ENCODE measurements at regions not wholly inside any gene's neighbourhood (a gene's known extent, or its start where the extent isn't known, plus 50 kb on each side); places are given as distances from the start of the nearest gene placed in this dataset.
A peak's percentile ranks its signal among the peaks of the same experiment; 100 is the strongest.
"Not testable (repeated sequence)": the region's sequence is repeated elsewhere in the genome, so short reads cannot be mapped to it uniquely, and the experiment has no call there.

DNA sequence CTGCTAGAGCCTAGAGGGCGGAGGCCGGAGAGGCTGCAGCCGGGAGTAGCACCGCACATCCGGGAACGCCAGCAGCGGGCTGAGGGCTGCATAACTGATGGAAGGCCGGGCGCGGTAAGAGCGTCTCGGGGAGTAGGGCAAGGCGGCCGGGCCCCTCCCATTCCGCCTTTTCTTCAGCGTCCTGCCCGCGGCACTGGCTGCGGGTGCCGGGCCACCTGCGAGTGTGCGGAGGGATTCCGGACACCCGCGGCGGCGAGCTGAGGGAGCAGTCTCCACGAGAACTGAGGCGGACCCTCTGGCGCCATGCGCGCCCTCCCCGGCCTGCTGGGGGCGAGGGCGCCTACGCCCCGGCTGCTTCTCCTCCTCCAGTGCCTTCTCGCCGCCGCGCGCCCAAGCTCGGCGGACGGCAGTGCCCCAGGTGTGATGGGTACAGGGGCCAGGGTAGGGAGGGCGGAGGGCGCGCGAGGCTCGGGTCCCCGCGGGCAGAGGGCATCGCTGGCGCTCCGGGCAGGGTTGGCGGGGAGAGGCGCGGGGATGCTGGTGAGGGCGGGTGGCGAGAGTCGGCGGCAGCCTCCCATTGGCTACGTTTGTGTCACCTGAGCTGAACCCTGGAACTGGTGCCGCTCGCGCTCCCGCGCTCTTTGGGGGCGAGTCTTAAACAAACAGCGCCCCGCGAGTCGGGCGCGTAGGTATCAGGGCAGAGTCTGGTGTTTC, 334.4 kb downstream of the SRGAP2C start:
- peak; percentile 95 for DNase-seq

DNA sequence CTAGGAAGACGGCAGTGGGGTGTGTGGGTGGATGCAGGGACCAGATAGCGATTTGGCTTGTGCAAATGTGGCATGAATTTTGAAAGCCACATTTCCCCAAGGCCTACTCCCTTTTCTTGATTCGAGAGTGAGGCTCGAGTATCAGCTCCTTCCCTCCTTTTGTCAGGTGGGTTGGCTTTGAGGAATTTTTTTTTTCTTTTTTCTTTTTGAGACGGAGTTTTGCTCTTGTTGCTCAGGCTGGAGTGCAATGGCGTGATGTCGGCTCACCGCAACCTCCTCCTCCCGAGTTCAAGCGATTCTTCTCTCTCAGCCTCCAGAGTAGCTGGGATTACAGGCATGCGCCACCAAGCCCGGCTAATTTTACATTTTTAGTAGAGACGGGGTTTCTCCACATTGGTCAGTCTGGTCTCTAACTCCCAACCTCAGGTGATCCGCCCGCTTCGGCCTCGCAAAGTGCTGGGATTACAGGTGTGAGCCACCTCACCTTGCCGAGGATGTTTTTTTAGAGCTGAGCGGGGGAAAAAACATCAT, 335.0 kb downstream of the SRGAP2C start:
- not testable (repeated sequence) for DNase-seq

- DNase-seq = no peak
Observed at GRCh38 chr1:121522061-121522759, 337.4 kb downstream of the SRGAP2C start.

DNA sequence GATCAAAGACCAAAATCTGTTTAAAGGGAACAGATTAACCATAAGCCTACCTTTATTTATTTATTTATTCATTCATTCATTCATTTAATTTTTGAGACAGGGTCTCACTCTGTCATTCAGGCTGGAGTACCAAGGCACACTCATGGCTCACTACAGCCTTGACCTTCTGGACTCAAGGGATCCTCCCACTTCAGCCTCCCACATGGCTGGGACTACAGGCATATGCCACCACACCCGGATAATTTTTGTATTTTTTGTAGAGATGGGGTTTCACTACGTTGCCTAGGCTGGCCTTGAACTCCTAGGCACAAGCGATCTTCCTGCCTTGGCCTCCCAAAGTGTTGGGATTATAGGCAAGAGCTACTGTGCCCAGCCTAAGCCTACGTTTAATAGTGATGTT, 338.3 kb downstream of the SRGAP2C start:
- not testable (repeated sequence) for DNase-seq

DNA sequence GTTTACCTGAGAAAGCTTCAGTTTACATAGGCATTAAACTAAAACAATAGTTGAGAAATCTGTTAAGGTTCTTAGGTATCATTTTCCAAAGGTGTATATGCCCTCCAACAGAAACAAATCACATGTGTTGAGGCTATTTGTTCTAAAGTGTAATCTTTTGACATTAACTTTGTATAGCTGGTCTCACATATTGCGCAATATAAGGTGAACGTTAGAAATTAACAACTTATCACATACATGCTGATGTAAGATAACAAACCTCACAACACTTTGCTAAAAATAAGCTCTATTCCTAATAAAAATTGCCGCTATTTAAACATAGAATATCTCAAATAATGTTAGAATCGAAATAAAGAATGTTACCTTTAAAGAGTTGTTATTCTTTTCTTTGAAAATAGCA, 340.6 kb downstream of the SRGAP2C start:
- DNase-seq = no peak

DNA sequence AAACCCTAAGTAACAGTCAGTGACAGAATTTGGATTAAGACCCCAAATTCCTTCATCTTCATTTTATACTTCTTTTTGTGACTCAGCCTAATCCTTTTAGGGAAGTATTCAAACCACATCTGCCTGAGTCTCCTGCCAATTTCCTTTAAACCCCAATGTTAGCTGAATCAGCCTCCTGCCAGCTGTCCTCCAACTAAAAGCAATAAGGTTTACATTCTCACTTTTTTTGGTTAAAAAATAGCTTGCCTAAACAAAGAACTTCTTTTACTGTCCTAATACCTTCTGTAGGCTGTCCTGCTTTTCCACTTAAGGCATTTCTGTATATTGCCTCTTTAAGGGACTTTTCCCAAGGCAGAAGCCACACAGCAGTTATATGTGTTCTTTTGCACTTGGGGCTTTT, 344.2 kb downstream of the SRGAP2C start:
- DNase-seq = not testable (repeated sequence)

GRCh38 chr1:121530026-121530425, 345.3 kb downstream of the SRGAP2C start:
- not testable (repeated sequence) for DNase-seq

- DNase-seq = not testable (repeated sequence)
Observed at GRCh38 chr1:121531747-121532146, 347.0 kb downstream of the SRGAP2C start.

- DNase-seq = not testable (repeated sequence)
Observed at GRCh38 chr1:121538148-121538547, 353.4 kb downstream of the SRGAP2C start.

GRCh38 chr1:121538943-121539575, 354.3 kb downstream of the SRGAP2C start:
- DNase-seq = no peak

DNA sequence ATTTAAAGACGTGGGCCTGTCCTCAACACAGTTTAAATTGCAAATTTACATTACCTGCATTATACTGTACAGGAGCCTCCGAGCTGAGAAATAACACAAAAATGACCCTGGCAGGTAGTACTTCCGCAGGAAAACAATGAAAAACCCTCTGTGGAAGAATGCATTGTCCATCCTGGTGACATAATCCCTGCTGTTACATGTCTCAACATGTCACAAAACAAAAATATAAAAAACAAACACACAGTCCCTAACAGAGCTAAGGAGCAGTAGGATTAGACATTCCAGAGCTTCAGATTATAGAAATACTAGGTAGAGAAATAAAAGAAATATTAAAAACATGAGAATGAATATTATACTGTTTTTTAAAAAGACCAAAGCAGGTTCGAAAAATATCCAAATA, 359.2 kb downstream of the SRGAP2C start:
- not testable (repeated sequence) for DNase-seq

DNA sequence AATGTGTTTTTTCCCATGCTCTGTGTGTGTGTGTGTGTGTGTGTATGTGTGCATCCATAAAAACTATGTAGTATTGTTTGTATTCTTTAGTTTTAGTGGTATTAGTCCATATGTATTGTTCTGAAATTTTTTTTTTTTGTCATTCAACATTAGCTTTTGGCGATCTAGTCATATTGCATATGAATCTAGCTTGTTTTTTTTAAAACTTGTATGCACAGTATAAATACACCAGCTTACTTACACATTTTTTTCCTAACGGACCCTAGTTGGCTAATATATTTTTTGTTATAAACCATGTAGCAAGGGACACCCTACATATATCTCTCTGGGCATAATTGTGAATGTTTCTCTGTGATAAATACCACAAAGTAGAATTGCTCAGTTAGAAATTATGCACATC, 359.7 kb downstream of the SRGAP2C start:
- DNase-seq = no peak

- not testable (repeated sequence) for DNase-seq
Observed at GRCh38 chr1:121545899-121546298, 361.1 kb downstream of the SRGAP2C start.

- DNase-seq = no peak
Observed at GRCh38 chr1:121546830-121547591, 362.2 kb downstream of the SRGAP2C start.

GRCh38 chr1:121547726-121548125, 363.0 kb downstream of the SRGAP2C start:
- not testable (repeated sequence) for DNase-seq

DNA sequence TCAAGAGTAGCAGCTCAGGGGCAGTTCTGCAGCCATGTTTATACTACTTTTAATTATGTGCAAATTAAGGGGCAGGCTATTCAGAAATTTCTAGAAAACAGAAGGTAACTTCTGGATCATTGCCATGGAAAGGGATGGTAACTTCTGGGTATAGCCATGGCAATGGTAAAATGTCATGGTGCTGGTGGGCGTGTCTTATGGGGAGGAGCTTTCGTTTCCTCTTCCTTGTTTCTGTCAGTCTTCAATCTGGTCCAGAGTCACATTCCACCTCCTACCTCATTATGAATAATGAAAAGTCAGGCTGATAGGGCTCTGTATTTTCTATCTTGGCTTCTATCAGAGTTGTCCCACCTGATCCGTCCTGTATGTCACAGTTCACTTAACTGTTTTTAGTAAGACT, 366.0 kb downstream of the SRGAP2C start:
- not testable (repeated sequence) for DNase-seq

DNA sequence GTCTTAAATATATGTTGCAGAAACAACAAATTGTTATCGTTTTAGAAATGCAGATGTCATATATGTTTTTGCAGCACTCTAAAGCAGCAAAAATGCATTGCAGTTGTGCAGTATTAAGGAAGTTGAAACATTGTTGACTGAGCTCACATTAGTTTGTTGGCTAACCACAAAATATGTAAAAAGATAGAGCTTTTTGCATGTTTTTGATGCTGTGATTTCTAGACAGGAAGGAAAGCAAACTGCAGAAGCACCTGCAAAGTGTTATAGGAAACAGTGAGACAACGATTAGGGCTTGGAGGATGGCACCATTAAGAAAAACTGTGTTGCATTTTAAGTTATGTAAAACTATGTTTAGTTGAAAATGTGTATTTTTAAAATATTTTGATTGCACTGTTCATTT, 366.7 kb downstream of the SRGAP2C start:
- peak; percentile 17 for DNase-seq

GRCh38 chr1:121556560-121556959, 371.8 kb downstream of the SRGAP2C start:
- not testable (repeated sequence) for DNase-seq

DNA sequence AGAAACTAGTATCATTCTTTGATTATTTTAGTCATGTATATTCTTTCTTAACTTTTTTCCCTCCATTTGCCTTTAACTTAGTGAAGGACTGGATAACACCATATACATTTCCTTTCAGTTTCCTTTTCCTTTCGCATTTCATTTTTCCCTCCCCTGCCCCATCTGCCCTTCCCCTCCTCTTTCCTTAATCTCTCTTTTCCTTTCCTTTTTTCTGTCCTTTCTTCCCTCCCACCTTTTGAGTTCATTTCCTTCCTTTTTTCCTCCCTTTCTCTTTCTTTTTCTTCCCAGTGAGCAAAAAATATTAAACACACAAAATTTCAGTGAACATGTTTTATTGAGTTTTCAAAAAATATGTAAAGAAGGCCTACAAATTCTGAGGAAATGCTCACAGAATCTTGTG, 373.3 kb downstream of the SRGAP2C start:
- not testable (repeated sequence) for DNase-seq

GRCh38 chr1:121558514-121558913, 373.7 kb downstream of the SRGAP2C start:
- DNase-seq = no peak

GRCh38 chr1:121566346-121566745, 381.6 kb downstream of the SRGAP2C start:
- DNase-seq = no peak

- DNase-seq = no peak
Observed at GRCh38 chr1:121569428-121569827, 384.7 kb downstream of the SRGAP2C start.

All from activated CD4-positive, alpha-beta T cell treated with anti-CD3 and anti-CD28 coated beads, Interleukin-2, amount 50 U/mL, for 16 hours (primary cell).